C4-2B (cell line): ENCODE measurements at regions not wholly inside any gene's neighbourhood (a gene's known extent, or its start where the extent isn't known, plus 50 kb on each side); places are given as distances from the start of the nearest gene placed in this dataset.

Source experiments
- H3K27ac ChIP-seq: fragments of 450-650 bp; 2 replicates; pipeline ENCODE4 v1.5.1; 2017
- CTCF ChIP-seq: fragments of 450-650 bp; conservative IDR thresholded peaks from 2 replicates; pipeline ENCODE4 v1.5.1; 2017; ENCODE audit warnings: mild to moderate bottlenecking
- ZFX ChIP-seq: fragments of 450-650 bp; IDR thresholded peaks from 2 replicates; pipeline ENCODE4 v1.6.1; 2017

GRCh38 chr3:118781839-118782238 is 252.8 kb downstream of the IGSF11 start:
- no peak overlapping the region for H3K27ac ChIP-seq
- TF ChIP-seq CTCF: no peak
- no peak for TF ChIP-seq ZFX

GRCh38 chr3:118782755-118783202 is 251.9 kb downstream of the IGSF11 start:
- TF ChIP-seq ZFX: no peak
- no peak for TF ChIP-seq CTCF
- no peak overlapping the region for H3K27ac ChIP-seq

GRCh38 chr3:118785415-118785814 is 249.2 kb downstream of the IGSF11 start:
- no peak overlapping the region for H3K27ac ChIP-seq
- TF ChIP-seq ZFX: no peak
- TF ChIP-seq CTCF: no peak

- TF ChIP-seq CTCF (no peak), ZFX (no peak)
- no peak overlapping the region for H3K27ac ChIP-seq
Measured at GRCh38 chr3:118791246-118791645, 243.4 kb downstream of the IGSF11 start.

GRCh38 chr3:118792191-118792590 is 242.5 kb downstream of the IGSF11 start:
- H3K27ac ChIP-seq: no peak overlapping the region
- TF ChIP-seq CTCF: no peak
- no peak for TF ChIP-seq ZFX

- H3K27ac ChIP-seq: no peak overlapping the region
- TF ChIP-seq ZFX (no peak), CTCF (no peak)
Measured at GRCh38 chr3:118793176-118793575, 241.5 kb downstream of the IGSF11 start.

GRCh38 chr3:118799303-118799702 is 235.3 kb downstream of the IGSF11 start:
- H3K27ac ChIP-seq: no peak overlapping the region
- no peak for TF ChIP-seq CTCF
- no peak for TF ChIP-seq ZFX
